ENCODE measurements at regions not wholly inside any gene's neighbourhood (a gene's known extent, or its start where the extent isn't known, plus 50 kb on each side); places are given as distances from the start of the nearest gene placed in this dataset.
"Not testable (repeated sequence)": the region's sequence is repeated elsewhere in the genome, so short reads cannot be mapped to it uniquely, and the experiment has no call there.

DNA sequence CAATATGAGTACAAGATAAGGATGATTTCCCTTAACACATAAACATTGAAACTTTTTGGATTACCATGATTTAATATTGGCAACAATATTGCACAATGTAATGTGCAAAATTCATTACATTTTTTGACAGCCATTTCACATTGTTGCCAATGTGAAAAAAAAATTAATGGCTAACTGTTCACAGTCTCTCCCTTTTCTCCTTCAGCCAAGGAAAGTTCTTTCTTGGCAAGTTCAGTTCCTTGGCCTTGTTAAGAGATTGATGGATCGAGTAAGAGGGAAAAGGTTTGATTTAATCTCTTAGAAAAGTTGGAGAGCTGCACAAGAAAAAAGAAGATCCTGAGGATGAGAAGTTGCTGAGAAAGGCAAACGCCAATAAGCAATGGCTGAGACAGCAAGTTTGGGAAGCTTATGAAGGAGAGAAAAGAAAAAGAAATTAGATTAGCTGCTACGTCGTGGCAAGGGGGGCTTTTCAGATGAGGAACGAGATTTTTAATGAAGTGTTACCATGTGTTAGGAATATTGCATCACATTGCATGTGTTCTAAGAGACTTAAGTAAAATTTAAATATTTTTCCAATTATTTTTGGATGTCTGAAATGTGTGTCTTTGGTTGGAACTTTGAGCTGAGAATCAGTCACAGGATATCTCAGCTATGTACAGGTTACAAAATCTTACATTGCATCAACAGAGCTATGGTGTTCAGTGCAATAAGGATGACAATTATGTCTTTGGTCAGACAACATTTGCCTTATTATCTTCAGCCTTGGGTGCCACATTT, 61.4 kb upstream of the ZNF280D start:
- DNase-seq (ENCODE audit: low spot score), result no peak
- no peaks in the 10 kb centered on the region for H3K27me3 ChIP-seq
- H3K4me1 ChIP-seq (ENCODE audit: insufficient read depth), result no peaks in the 10 kb centered on the region
- no peak for TF ChIP-seq EZH2phosphoT487 (IDR thresholded peaks at IDR 0.05; ENCODE audit: low read depth, severe bottlenecking, unreplicated experiment)
- no peak for TF ChIP-seq EZH2 (IDR thresholded peaks at IDR 0.05; ENCODE audit: borderline replicate concordance)
- TF ChIP-seq, protein P1, sequence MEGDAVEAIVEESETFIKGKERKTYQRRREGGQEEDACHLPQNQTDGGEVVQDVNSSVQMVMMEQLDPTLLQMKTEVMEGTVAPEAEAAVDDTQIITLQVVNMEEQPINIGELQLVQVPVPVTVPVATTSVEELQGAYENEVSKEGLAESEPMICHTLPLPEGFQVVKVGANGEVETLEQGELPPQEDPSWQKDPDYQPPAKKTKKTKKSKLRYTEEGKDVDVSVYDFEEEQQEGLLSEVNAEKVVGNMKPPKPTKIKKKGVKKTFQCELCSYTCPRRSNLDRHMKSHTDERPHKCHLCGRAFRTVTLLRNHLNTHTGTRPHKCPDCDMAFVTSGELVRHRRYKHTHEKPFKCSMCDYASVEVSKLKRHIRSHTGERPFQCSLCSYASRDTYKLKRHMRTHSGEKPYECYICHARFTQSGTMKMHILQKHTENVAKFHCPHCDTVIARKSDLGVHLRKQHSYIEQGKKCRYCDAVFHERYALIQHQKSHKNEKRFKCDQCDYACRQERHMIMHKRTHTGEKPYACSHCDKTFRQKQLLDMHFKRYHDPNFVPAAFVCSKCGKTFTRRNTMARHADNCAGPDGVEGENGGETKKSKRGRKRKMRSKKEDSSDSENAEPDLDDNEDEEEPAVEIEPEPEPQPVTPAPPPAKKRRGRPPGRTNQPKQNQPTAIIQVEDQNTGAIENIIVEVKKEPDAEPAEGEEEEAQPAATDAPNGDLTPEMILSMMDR (IDR thresholded peaks at IDR 0.05; ENCODE audit: poor library complexity), result no peak
- H3K79me2 ChIP-seq, result no peaks in the 10 kb centered on the region
- H3K9me2 ChIP-seq (replicated peaks; ENCODE audit: insufficient read depth), result no peaks in the 10 kb centered on the region
- H3K36me3 ChIP-seq (replicated peaks; ENCODE audit: insufficient read depth, low read depth), result no peaks in the 10 kb centered on the region
- H3K27ac ChIP-seq, result no peak overlapping the region
- WGBS (ENCODE audit: low lambda C conversion rate, missing lambda C conversion rate), result 88% methylated on average over 5 of the region's 5 CpGs
- H2AFZ ChIP-seq, result no peak overlapping the region
- no peak overlapping the region for H3K4me3 ChIP-seq
- H4K20me1 ChIP-seq (ENCODE audit: insufficient read depth, poor library complexity, severe bottlenecking), result no peaks in the 10 kb centered on the region
- no peak overlapping the region for H3K4me2 ChIP-seq
- no peaks in the 10 kb centered on the region for H3K9me3 ChIP-seq (ENCODE audit: low read depth)

GRCh38 chr15:56794165-56794552, 60.9 kb upstream of the ZNF280D start:
- Histone ChIP-seq H3K27ac (no peak overlapping the region), H3K9me2 (replicated peaks; ENCODE audit: insufficient read depth) (no peaks in the 10 kb centered on the region), H3K4me1 (ENCODE audit: insufficient read depth) (no peaks in the 10 kb centered on the region), H3K9me3 (ENCODE audit: low read depth) (no peaks in the 10 kb centered on the region), H4K20me1 (ENCODE audit: insufficient read depth, poor library complexity, severe bottlenecking) (no peaks in the 10 kb centered on the region), H3K36me3 (replicated peaks; ENCODE audit: insufficient read depth, low read depth) (no peaks in the 10 kb centered on the region), H2AFZ (no peak overlapping the region), H3K4me2 (no peak overlapping the region), H3K4me3 (no peak overlapping the region), H3K27me3 (no peaks in the 10 kb centered on the region), H3K79me2 (no peaks in the 10 kb centered on the region)
- 68% methylated on average over 1 of the region's 1 CpG for WGBS (ENCODE audit: low lambda C conversion rate, missing lambda C conversion rate)
- TF ChIP-seq, protein P1 (IDR thresholded peaks at IDR 0.05; ENCODE audit: poor library complexity), result no peak
- TF ChIP-seq EZH2 (IDR thresholded peaks at IDR 0.05; ENCODE audit: borderline replicate concordance) (no peak), EZH2phosphoT487 (IDR thresholded peaks at IDR 0.05; ENCODE audit: low read depth, severe bottlenecking, unreplicated experiment) (no peak)
- DNase-seq (ENCODE audit: low spot score), result no peak

- no peak for DNase-seq (ENCODE audit: low spot score)
- Histone ChIP-seq H3K27ac (no peak overlapping the region), H2AFZ (no peak overlapping the region), H3K9me3 (ENCODE audit: low read depth) (peaks cover 4% of the 10 kb centered on the region), H3K9me2 (replicated peaks; ENCODE audit: insufficient read depth) (no peaks in the 10 kb centered on the region), H3K27me3 (no peaks in the 10 kb centered on the region), H3K4me3 (no peak overlapping the region), H3K36me3 (replicated peaks; ENCODE audit: insufficient read depth, low read depth) (no peaks in the 10 kb centered on the region), H3K4me2 (no peak overlapping the region), H3K4me1 (ENCODE audit: insufficient read depth) (no peaks in the 10 kb centered on the region), H4K20me1 (ENCODE audit: insufficient read depth, poor library complexity, severe bottlenecking) (no peaks in the 10 kb centered on the region), H3K79me2 (no peaks in the 10 kb centered on the region)
- 96% methylated on average over 4 of the region's 4 CpGs for WGBS (ENCODE audit: low lambda C conversion rate, missing lambda C conversion rate)
- TF ChIP-seq EZH2phosphoT487 (IDR thresholded peaks at IDR 0.05; ENCODE audit: low read depth, severe bottlenecking, unreplicated experiment) (no peak), EZH2 (IDR thresholded peaks at IDR 0.05; ENCODE audit: borderline replicate concordance) (no peak)
- TF ChIP-seq, protein P1 (IDR thresholded peaks at IDR 0.05; ENCODE audit: poor library complexity), result no peak
Observed at GRCh38 chr15:56792211-56792610, 58.9 kb upstream of the ZNF280D start.

DNA sequence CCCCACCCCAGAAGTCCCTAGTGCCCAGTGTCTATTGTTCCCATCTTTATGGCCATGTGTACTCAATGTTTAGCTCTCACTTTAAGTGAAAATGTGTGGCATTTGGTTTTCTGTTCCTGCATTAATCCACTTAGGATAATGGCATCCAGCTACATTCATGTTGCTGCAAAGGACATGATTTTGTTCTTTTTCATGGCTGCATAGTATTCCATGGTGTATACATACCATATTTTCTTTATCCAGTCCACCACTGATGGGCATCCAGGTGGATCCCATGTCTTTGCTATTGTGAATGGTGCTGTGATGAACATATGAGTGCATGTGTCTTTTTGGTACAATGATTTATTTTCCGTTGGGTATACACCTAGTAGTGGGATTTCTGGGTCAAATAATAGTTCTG, 58.2 kb upstream of the ZNF280D start:
- H3K4me1 ChIP-seq (ENCODE audit: insufficient read depth); H2AFZ ChIP-seq; H3K27me3 ChIP-seq; H4K20me1 ChIP-seq (ENCODE audit: insufficient read depth, poor library complexity, severe bottlenecking); H3K9me3 ChIP-seq (ENCODE audit: low read depth); H3K79me2 ChIP-seq; H3K27ac ChIP-seq; H3K4me3 ChIP-seq; DNase-seq (ENCODE audit: low spot score); H3K4me2 ChIP-seq; H3K9me2 ChIP-seq (replicated peaks; ENCODE audit: insufficient read depth); H3K36me3 ChIP-seq (replicated peaks; ENCODE audit: insufficient read depth, low read depth): not testable (repeated sequence)
- 97% methylated on average over 1 of the region's 1 CpG for WGBS (ENCODE audit: low lambda C conversion rate, missing lambda C conversion rate)

All from hepatocyte (in vitro differentiated cells).